NOMO-1 treated with DMSO at 0.1 percent for 48 hours (cell line): ENCODE measurements at regions not wholly inside any gene's neighbourhood (a gene's known extent, or its start where the extent isn't known, plus 50 kb on each side); places are given as distances from the start of the nearest gene placed in this dataset.
A peak's percentile ranks its signal among the peaks of the same experiment; 100 is the strongest.

Experiments used
- DNase-seq: peaks from one replicate; lab custom pipeline; 2025; ENCODE audit not compliant: unreplicated experiment; lab: John Stamatoyannopoulos, UW

DNA sequence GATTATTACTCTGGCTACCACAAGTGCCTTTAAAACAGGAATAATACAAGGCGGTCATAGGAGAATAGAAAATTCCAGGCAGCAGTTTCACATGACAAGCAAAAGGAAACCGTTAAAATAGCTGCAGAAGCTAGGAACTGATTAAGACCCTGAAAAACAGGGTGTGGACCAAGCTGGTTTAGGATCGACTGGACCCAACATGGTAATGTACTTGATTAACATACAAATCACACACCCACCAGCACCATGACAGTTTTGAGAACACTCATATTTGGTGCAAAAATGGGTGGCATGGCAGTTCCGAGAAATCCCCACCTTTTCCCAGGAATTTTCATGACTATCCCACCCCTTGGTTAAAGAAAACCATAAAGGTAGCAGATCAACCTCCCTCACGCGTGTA lies 51.9 kb upstream of the TMEM163 start:
- no peak for DNase-seq

DNA sequence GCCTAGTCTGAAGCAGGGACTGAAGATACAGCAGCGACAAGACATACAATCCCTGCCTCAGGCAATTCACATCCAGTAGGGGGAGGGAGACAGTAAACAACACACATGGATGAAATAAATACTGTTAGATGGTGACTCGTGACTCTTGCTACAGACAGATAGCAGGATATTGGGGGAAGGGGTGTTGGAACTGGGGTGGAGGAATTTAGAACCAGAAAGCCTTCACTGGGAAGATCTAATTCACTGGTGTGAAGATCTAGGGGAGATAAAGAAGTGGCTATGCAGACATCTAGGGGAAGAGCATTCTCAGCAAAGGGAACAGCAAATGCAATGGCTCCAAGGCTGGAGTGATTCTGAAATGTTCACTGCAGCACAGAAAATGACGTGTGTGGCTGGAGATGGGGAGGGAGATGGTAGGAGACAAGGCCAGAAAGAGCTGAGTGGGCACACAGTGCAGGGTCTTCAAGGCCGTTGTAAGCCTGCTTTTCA lies 52.6 kb upstream of the TMEM163 start:
- no peak for DNase-seq

DNA sequence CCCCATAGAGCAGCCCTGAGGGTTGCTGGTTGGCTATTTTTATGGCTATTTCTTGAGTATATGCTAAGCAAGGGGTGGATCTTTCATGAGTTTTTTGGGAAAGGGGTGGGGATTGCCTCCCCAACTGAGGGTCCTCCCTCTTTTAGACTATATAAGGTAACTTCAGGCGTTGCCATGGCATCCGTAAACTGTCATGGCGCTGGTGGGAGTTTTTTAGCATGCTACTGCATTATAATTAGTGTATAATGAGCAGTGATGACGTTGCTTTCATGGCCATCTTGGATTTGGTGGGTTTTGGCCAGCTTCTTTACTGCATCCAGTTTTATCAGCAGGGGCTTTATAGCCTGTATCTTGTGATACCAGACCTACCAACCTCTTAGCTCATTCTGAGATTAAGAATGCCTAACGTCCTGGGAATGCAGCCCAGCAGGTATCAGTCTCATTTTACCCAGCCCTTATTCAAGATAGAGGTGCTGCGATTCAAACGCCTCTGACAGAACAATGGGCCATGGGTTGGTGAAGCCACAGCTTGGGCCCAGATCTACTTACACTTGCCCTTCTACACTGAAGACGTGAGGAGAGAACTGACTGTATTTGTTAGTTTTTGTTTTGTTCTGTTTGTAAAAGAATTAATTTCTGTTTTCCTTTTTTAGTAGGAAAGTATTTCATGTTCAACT lies 53.8 kb upstream of the TMEM163 start:
- DNase-seq = no peak

DNA sequence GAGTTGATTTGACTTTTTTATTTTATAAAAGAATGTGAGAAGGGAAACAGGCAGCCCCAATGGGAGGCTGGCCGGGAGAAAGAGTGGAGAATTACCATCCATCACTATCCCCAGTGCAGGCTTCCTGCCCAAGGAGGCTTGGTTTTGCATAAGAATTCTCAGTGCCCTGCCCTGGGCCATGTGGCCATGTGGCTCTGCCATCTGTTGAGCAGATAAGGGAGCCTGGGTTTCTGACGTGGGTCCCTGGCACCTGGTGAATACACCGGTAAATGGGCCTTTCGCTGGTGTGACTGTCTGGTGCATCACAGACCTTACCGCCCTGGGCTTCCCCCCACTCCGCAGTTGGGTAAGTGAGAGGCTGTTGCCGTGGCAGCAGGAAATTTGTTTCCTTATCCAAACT lies 54.5 kb upstream of the TMEM163 start:
- DNase-seq = no peak

DNA sequence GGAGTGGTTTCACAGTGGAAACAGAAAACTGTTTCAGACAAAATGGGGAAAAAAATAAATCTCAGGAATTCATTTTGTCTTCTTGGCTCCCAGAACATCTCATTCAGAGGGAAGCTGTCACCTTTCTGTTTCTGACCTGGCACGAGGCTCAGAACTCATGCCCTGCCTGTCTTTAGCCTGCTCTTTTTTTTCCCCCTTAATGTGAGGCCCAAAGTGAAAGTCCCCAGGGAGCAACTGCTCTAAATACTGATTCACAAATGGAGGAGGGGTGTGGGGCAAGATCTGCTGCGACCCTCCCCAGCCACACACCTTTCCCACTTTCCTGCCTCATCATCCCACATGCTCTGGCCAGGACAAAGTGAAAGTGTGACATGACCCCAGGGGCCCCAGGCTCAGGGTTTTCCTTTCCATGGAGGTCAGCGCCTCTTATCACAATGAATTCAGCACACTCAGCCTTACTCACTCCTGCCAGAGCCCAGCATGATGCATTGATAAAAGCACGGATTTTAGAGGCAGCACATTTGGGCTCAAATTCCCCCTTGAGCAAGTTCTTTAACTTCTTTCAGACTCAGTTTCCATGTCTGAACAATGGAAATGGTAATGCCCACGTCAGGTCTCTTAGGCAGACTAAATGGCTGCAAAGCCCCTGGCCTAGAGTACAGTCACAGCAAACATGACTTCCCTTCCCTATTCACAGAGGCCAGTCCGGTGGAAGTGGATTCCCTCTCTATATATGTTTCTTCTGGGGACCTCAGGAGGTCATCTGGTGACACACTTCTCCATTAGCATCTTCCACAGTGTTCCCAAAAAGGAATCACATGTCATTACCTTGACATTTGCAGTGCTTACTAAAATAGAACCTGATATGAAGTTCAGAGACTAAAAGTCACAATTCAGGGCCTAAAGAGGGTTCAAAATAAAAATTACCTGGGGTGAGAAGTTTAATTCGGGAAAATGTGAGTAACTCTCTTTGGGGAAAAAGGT lies 55.3 kb upstream of the TMEM163 start:
- no peak for DNase-seq

DNA sequence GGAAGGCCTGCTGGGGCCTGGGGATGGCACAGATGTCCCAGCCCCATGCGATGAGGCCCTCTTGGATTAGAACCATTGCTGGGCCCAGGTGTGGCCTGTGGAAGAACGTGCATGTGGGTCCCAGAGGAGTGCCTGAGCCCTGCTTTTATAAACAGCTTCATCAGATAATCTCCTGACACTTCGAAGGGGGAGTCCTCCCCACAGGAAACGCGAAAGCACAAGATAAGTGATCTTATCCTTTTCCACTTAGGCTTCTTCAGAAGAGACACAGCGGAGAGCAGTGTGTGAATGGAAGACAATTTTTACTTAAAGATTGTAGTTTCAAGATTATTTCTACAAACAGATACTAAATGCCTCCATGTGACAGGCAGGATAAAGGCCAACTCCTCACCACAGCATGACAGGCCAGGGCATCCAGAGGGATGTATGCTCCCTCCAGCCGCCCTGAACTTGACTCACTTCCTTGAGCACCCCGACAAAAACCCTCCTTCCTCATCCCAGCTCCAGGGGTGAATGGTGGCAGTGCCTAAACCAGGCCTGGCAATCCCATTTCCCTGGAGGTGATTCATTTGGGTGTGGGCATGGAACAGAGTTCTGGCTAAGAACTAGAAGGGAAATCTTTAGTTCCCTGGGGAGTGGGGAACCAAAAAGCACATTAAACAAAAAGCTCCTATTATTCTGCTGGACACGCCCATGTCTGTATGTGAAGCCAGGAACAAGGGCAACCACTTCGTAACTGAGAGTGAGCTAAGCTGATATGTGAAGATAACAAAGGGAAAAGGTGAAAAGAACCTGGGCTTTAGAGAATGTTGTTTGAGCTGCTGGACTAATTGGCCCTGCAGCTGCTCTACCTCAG lies 56.2 kb upstream of the TMEM163 start:
- no peak for DNase-seq

DNA sequence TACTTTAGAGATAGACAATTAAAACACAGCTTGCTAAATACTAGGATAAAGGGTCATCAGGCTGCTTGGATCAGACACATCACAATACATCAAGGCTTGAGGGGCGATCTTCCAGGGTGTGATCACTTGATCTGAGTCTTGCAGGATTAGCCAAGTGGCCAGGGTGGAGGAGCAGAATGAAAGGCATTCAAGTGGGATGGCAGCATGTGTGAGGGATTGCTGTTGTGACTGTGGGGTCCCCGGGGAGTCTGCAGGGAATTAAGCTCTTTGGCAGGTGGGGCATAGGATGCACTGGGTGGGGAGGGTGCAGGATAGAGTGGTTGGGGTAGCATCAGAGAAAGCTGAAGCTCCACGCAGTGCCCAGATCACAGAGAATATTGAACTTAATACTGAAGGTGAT lies 58.0 kb upstream of the TMEM163 start:
- no peak for DNase-seq

DNA sequence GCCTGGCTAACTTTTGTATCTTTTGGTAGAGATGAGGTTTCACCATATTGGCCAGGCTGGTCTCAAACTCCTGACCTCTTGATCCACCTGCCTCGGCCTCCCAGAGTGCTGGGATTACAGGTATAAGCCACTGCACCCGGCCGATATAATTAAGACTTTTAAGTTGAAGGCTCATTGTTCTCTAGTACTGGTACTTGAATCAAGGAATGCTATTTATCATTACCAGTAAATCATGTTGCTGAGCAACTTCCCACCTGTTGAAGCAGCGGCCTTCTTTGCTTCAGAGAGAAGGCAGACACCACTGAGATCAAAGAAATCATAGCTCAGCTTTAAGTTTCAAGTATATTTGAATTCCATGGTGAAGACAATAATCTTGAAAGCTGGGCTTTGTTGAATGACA lies 58.8 kb upstream of the TMEM163 start:
- DNase-seq = no peak

DNA sequence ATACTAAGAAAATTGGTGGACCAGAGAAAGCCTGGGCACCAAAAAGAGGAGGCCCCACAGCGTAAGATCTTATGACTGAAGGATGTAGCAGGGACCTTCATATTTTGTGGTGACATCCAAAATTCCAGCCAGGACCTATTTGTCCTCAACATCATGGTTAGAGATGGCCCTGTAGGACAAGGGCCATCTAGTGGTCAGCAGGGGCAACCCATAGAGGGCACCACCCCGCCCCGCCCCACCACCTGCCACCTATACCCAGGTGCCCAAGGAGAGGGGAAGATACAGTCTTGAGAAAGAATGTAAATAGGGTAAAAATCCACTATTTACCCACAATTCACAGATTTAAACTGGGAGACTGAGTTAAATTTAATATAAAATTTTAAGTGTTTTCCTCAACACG lies 59.6 kb upstream of the TMEM163 start:
- no peak for DNase-seq

DNA sequence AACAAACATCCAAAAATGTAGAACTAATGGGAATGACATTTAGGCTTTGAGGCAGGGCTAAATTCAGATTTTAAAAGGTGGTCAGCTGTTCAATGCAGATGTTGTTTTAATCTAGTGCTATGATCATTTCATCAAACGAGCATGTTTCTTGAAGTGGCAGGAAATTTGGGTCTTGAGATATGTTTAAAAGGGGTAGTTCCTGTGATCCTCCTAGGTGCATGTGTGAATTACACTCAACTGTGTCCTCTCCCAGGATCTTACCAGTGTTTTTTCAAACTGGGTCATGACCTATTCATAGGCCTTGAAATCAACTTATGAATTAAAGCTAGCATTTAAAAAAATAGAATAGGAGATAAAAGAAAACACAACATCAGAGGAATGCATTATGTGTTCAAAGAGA lies 57.4 kb upstream of the ACMSD start:
- DNase-seq = no peak

DNA sequence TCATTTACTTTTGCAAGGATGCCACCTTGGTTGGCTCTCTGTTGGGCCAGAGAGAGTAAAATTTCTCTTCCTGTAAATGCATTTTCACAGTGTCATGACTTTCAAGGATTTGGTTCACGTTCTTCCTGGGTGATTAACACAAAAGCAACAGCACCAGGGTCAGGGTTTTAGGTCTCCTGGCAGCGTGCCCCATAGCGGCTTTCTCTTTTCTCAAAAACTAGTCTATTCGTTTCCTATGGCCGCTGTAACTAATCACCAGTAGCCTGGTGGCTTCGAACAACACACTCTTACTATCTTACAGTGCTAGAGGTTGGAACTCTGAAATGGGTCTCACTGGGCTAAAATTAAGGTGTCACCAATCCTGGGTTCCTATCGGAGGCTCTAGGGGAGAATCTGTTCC lies 56.3 kb upstream of the ACMSD start:
- no peak for DNase-seq

DNA sequence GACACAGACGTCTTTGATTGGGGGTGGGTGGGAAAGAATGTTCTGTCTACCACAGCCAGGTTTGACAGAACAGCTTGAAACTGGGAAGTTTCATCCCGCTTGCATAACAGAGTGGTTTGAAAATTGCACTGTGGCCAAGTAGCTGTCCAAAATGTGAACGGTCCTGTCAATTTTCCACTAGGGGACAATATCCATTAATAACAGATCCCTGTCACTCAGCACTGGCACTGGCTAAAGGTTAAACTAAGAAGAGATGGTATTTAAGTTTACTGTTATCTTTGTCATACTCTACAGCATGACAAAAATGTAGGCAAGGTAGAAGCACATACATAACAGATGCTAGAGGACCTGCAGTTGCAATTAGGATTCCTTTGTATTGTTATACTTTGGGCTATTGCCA lies 55.6 kb upstream of the ACMSD start:
- peak; percentile 65 for DNase-seq

DNA sequence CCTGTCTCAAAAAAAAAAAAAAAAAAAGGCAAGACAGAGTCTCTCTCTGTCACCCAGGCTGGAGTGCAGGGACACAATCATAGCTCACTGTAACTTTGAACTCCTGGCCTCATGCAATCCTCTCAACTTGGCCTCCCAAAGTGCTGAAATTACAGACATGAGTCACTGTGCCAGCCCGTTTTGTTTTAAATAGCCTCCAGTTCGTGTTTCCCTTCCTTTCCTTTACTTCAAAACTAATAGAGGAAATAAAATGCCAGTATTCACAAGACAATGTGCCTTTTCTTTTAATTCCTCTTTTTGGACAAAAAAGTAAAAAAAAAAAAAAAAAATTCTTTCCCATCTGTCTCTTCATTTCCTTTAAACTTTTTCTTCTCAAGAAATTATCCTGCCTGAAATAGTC lies 54.5 kb upstream of the ACMSD start:
- DNase-seq = peak; percentile 75

DNA sequence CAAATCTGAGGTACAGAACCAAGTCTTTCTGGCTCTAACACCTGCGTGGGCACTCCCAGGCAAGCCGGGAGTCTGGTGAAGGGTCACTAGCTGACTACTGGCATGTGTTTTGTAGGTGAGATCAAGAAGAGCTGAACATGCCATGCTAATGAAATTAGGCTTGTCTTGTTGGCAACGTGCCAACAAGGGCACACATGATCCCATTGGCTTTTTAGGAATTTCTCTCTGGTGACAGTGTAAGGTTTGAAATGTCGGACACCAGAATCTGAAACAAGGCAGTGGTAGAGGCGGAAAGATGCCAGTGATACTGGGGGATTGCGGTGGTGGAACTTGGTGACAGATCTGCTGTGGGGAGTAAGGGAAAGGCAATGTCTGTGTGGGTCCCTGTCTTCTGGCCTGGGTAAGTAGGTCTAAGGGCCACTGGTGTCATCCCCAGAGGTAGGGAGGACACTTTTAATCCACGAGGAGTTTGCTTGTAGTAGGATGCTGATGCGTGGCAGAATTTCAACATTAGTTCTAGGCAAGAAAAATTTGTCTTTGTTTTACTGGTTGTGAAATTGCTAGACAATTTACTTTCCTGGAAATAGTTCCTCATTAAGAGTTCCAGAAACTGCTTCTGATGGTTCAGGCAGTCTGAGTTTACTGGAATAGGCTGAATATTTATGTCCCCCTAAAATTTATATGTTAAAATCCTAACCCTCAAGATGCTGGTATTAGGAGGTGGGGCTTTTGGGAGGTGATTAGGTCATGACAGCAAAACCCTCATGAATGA lies 52.6 kb upstream of the ACMSD start:
- no peak for DNase-seq

DNA sequence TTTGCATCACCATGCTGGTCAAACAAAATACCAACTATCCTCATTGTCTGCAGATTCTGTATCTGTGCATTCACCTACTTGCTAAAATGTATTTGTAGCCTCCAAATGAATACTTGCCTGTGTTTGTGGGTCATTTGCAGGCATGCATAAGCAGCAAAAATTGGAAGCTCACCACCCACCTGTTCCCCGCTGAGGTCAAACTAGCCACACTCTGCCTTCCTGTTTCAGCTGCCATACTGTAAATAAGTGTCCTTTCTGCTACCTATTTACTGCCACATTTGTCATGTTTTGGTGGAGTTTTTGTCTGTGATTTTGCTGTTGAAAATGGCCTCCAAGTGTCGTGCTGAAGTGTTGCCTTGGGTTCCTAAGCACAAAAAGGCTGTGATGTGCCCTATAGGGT lies 50.0 kb upstream of the ACMSD start:
- no peak for DNase-seq
